Heart right ventricle (tissue), 16 donors: ENCODE measurements at regions not wholly inside any gene's neighbourhood (a gene's known extent, or its start where the extent isn't known, plus 50 kb on each side); places are given as distances from the start of the nearest gene placed in this dataset.

Experiments used
- ATAC-seq, 8 donors: fragments of 200-7000 bp; cut with Tn5 transposase; one replicate each; pipeline ENCODE4 v1.9.1; 2020; ENCODE audit warnings: mild to moderate bottlenecking in 8 of 8, moderate library complexity in 8 of 8, moderate number of reproducible peaks in 1 of 8
- DNase-seq, 2 donors: peaks; one replicate each; pipeline ENCODE4 v3.0.0-alpha.2; 2020
- H3K27ac ChIP-seq, 10 donors: fragments of 200-600 bp; sonication (generic) in 2 of 10; one replicate each; pipeline versions ENCODE4 v1.5.0 to v1.8.0; 2020 to 2022; ENCODE audit warnings: mild to moderate bottlenecking in 3 of 10
- H3K27me3 ChIP-seq, 7 donors: fragments of 200-600 bp; one replicate each; pipeline ENCODE4 v1.8.0; 2021 to 2022; ENCODE audit warnings: mild to moderate bottlenecking in 2 of 7
- H3K36me3 ChIP-seq, 9 donors: fragments of 200-600 bp; sonication (generic) in 1 of 9; one replicate each; pipeline versions ENCODE4 v1.5.0 to v1.8.0; 2020 to 2022; ENCODE audit warnings: mild to moderate bottlenecking in 2 of 9
- H3K4me1 ChIP-seq, 9 donors: fragments of 200-600 bp; sonication (generic) in 1 of 9; one replicate each; pipeline versions ENCODE4 v1.5.0 to v1.8.0; 2020 to 2022; ENCODE audit warnings: mild to moderate bottlenecking in 4 of 9
- H3K4me3 ChIP-seq, 10 donors: fragments of 200-600 bp; sonication (generic) in 2 of 10; one replicate each; pipeline versions ENCODE4 v1.5.0 to v1.8.0; 2020 to 2022; ENCODE audit warnings: mild to moderate bottlenecking in 7 of 10, moderate library complexity in 2 of 10
- H3K9me3 ChIP-seq, 11 donors: fragments of 200-600 bp in 10 of 11; sonication (generic) in 2 of 11; one replicate each; pipeline versions ENCODE4 v1.5.0 to v1.8.0; 2013 to 2022; ENCODE audit warnings: mild to moderate bottlenecking in 2 of 11, control low read depth in 1 of 11, moderate library complexity in 1 of 11
- WGBS, 2 donors: extraction: QIAGEN DNeasy Blood & Tissue Kit; methylation state at CpG; one replicate each; pipeline ENCODE4 v1.1.7; 2013; ENCODE audit warnings: inconsistent platforms in 1 of 2; 5-methylcytosine and 5-hydroxymethylcytosine counted together
- intact Hi-C, 10 donors: fragments of 100-400 bp; cut with DNase I; formaldehyde crosslinking; loops; one replicate each; pipeline versions ENCODE4 v1.11.1 to v1.14.2; 2022
- TF ChIP-seq, protein P1 (sequence below), 9 donors: fragments of 200-600 bp; sonication (generic) in 2 of 9; IDR thresholded peaks; one replicate each; pipeline versions ENCODE4 v1.5.0 to v1.8.0; 2021 to 2022; ENCODE audit warnings: antibody characterized with exemption in 9 of 9, mild to moderate bottlenecking in 5 of 9, moderate library complexity in 1 of 9
- donor health status: Arrhythmogenic right ventricular cardiomyopathy.
- donor health status: ischemic (EF 13 %, LVEDD 7.1; RV severe dilation, severe dysfunction).
- donor health status: healthy with polysubstance abuse.
- donor health status: DM: no; HTN: yes; CAD: no.
- donor health status: DM: no; HTN: no; CAD: no.
- donor health status: ischemic (EF 25% LVEDD 6.9; RV normal size, moderate dysfunction).
- donor health status: ischemic (EF 25% LVEDD 5.7; RV mildly dilated, moderate dysfunction).
- donor health status: healthy.
- donor health status: DM: yes; HTN: yes; CAD: no.
- donor health status: Ischemic cardiomyopathy.
- donor health status: ischemic (EF 35%, LVEDD 5.7; RV mildly dilated, moderate dysfunction).
- donor health status: nonischemic (EF 11% LVEDD 7.7; RV severe dilation, severe dysfunction).
- donor health status: DM: yes; HTN: yes; CAD: no.
- donor health status: PGD.
- donor health status: ischemic (EF 29% LVEDD 5.4; RV normal size, mild dysfunction).
- donor health status: nonischemic (EF 23%, LVEDD 6.1; RV moderate dilation, normal function).

DNA sequence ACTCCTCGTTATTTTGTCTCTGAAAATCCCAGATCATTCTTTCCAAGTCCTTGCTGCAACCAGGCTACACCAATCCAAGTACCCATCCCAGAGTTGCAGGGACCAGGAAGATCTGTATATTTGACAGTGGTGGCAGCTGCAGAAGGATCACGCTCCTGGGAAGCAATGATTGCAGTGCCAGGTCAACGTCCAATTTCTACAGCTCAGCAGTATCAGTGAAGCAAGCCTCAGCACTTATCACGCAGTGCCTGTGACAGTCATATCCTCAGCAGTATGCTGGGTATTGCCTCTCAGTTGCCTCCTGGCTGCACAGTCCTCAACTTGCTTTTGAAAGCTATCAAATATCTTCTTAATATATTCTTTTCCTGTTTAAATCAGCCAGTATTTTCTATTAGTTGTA lies 66.7 kb downstream of the BARHL2 start:
- intact Hi-C loops = no loop called here
- 59 to 61% methylated on average over 4 of the region's 4 CpGs for WGBS, 2 donors
- no peaks in the 10 kb centered on the region for H3K4me1 ChIP-seq

DNA sequence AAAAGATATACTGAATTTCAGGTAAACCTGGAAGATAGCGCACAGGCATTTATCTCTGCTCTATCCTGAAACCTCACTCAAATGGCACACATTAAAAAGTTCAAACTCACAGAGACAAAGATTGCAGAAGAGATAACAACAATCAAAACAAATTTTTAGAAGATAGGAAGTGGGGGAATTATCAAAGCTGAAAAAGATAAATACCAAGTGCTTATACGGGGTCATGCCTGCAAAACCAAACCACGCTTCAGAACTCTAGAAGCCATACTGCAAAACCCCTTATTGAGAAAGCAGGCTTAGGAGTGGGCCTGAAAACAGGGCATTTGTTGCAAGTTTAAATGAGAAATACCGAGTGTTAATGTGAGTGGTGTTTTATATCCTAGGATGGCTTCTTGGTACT lies 76.8 kb downstream of the BARHL2 start:
- Histone ChIP-seq H3K9me3 (peaks cover 0 to 4% (median 0%) of the 10 kb centered on the region in 11 donors), H3K27me3 (peaks cover 0 to 8% (median 0%) of the 10 kb centered on the region in 7 donors), H3K36me3 (no peaks in the 10 kb centered on the region), H3K27ac (no peak overlapping the region), H3K4me3 (no peak overlapping the region), H3K4me1 (no peaks in the 10 kb centered on the region)
- ATAC-seq (no peak), DNase-seq (no peak)
- intact Hi-C loops = no loop called here
- TF ChIP-seq, protein P1, sequence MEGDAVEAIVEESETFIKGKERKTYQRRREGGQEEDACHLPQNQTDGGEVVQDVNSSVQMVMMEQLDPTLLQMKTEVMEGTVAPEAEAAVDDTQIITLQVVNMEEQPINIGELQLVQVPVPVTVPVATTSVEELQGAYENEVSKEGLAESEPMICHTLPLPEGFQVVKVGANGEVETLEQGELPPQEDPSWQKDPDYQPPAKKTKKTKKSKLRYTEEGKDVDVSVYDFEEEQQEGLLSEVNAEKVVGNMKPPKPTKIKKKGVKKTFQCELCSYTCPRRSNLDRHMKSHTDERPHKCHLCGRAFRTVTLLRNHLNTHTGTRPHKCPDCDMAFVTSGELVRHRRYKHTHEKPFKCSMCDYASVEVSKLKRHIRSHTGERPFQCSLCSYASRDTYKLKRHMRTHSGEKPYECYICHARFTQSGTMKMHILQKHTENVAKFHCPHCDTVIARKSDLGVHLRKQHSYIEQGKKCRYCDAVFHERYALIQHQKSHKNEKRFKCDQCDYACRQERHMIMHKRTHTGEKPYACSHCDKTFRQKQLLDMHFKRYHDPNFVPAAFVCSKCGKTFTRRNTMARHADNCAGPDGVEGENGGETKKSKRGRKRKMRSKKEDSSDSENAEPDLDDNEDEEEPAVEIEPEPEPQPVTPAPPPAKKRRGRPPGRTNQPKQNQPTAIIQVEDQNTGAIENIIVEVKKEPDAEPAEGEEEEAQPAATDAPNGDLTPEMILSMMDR (IDR thresholded peaks at IDR 0.05) = no peak
- 79 to 85% methylated on average over 4 of the region's 4 CpGs for WGBS, 2 donors

More for the DNA sequence above, 66.7 kb downstream of the BARHL2 start:
- TF ChIP-seq, protein P1 (IDR thresholded peaks at IDR 0.05) = no peak
- no peak for ATAC-seq
- Histone ChIP-seq H3K4me3 (no peak overlapping the region), H3K27me3 (peaks cover 0 to 29% (median 0%) of the 10 kb centered on the region in 7 donors), H3K36me3 (no peaks in the 10 kb centered on the region), H3K27ac (no peak overlapping the region), H3K9me3 (peaks cover 0 to 7% (median 0%) of the 10 kb centered on the region in 11 donors)
- no peak for DNase-seq

DNA sequence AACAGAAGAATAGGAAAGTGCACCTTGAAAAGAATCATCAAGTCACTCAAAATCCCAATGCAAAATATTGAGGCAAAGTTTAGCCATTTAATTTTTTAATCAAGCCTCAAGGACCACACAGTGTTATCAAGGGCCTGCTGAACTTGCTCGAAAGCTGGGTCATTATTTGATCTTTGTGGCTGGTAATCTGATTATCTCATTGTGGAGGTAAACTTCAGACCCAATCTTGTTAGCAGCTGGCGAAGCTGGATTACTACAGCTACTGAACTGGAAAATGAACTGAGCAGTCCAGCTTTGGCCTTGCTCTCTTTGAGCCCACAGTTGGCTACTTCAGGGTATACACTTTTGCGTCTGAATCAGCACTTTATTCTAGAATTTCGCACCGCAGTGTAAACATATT lies 94.4 kb downstream of the BARHL2 start:
- no peak for DNase-seq
- Histone ChIP-seq H3K27me3 (peaks cover 0 to 10% (median 0%) of the 10 kb centered on the region in 7 donors), H3K27ac (no peak overlapping the region), H3K4me1 (no peaks in the 10 kb centered on the region), H3K4me3 (no peak overlapping the region), H3K36me3 (no peaks in the 10 kb centered on the region), H3K9me3 (no peaks in the 10 kb centered on the region)
- ATAC-seq = no peak
- TF ChIP-seq, protein P1 (IDR thresholded peaks at IDR 0.05) = no peak
- intact Hi-C loops = no loop called here
- 76 to 77% methylated on average over 5 of the region's 5 CpGs for WGBS, 2 donors

DNA sequence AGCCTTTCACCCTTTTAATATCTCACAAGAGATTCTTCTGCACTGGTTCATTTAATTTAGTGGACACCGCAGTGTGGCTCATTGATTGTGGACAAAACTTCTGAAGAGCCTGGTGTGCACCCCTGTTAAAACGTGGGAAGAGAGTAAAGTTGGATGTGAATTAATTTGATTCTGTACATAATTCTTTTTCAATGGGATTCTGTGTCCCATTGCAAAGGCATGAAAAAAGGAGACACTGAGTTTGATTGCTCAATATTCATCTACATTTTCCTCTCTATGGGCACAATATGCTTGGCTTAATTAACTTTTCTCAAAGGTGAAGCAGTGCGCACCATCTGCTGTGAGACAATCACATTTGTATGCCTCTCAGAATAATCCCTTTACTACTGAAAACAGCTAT lies 95.1 kb downstream of the BARHL2 start:
- no peaks in the 10 kb centered on the region for H3K4me1 ChIP-seq
- H3K36me3 ChIP-seq = no peaks in the 10 kb centered on the region
- WGBS, 2 donors = 80 to 85% methylated on average over 3 of the region's 3 CpGs
- no peaks in the 10 kb centered on the region for H3K9me3 ChIP-seq
- peaks cover 0 to 10% (median 0%) of the 10 kb centered on the region in 7 donors for H3K27me3 ChIP-seq
- no peak overlapping the region for H3K27ac ChIP-seq
- DNase-seq = no peak
- TF ChIP-seq, protein P1 (IDR thresholded peaks at IDR 0.05) = no peak
- H3K4me3 ChIP-seq = no peak overlapping the region
- ATAC-seq = no peak
- intact Hi-C loops = no loop called here
